HG02981 (cell line): ENCODE measurements at regions not wholly inside any gene's neighbourhood (a gene's known extent, or its start where the extent isn't known, plus 50 kb on each side); places are given as distances from the start of the nearest gene placed in this dataset.

ENCODE experiments used
- ATAC-seq: cut with Tn5 transposase; IDR thresholded peaks from one replicate; pipeline ENCODE4 v1.9.1; 2021; ENCODE audit warnings: mild to moderate bottlenecking, moderate library complexity; ENCODE audit not compliant: unreplicated experiment

DNA sequence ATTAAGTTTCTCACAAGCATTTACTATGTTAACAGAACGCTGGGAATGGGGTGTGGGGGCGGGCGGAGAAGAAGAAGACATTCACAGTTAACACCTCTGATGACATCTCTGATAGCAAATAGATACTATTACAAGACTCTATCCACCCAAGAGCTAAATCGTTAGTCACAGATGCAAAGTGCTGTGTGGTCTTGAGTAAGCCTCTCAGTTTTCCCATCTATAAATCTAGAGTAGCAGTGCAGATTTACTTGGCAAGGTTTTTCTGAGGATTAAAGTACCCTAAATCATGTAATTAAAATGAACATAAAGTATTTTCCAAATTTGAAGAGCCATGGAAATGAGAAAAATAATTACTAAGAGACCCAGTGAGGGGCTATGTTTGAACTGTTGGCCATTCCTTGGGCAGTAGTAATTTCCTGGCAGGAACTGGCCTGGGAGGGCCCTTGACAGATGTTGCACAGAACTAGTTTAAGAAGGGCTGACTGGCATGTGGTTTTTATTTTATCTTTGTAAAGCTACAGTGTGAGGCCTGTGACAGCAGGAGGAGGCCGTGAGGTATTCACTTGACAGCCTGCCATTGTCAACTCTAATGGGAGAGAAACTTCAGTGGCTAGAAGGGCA lies 58.7 kb upstream of the APOBEC4 start:
- ATAC-seq, result no peak

DNA sequence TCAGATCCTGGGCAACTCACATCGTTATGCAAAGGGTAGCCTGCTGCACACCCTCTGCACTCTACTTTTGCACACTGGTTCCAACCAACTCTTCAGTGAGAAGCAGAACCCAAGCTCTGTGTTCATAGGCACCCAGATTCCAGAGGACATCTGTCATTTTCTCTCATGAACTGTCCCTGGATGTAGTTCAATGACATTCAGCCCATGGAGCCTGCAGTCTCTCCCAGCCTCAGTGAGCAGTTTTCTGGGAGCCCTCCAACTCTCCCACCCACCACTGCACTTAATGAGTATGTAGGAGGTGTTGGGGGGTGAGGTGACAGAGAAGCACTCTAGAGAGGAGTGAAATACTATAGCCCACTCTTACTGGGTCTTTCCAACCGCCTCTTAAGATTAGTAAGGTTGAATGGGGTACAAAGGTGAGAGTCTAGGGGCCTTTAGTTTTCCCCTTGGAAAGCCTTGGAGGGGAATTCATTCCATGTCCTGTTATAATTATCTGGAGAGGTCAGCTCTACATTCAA lies 58.1 kb upstream of the APOBEC4 start:
- no peak for ATAC-seq

DNA sequence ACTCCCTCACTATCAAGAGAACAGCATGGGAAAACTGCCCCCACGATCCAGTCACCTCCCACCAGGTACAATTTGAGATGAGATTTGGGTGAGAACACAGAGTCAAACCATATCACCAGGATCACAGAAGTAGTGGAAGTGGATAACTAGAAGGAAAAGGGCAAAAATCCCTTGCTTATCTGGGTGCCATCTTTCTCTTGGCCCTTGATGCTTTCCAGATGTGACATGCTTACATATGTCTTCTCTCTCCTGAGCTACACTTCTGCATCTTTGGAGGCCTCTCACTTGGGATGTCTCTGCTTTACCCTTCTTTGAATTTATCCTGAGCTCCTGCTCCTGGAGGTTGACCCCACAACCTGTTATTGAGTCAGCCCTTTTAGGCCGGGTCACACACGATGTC lies 57.6 kb upstream of the APOBEC4 start:
- ATAC-seq, result no peak

DNA sequence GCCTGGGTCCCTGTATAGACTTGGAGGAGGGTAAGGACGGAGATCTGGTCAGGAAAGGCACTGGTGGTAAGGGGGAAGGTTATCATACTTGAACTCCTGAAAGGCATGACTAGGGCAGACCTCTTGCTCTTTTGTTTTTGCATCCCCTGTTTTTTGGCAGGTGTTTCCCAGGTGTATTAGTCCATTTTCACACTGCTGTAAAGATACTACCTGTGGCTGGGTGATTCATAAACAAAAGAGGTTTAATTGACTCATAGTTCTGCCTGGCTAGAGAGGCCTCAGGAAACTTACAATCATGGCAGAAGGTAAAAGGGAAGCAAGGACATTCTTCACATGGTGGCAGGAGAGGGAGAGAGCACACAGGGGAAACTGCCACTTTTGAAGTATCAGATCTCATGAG lies 57.2 kb upstream of the APOBEC4 start:
- no peak for ATAC-seq

DNA sequence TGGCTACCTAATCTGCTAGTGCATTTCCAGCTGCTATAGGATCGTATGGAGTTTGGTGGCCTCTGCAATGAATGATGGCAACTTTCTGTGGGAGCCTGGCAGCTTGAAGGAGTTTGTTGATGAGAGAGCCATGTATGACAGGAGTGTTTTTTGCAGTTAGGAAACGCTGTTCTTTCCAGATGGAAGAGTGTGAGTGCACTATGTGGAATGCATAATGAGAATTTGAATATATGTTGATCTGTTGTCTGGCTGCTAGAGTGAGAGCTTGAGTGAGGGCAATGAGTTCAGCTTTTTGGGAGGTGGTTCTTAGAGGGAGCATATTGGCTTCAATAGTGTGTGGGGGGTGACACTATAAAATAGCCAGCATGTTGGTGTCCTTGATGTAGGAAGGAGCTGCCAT lies 51.0 kb upstream of the APOBEC4 start:
- no peak for ATAC-seq
